ENCODE measurements at regions not wholly inside any gene's neighbourhood (a gene's known extent, or its start where the extent isn't known, plus 50 kb on each side); places are given as distances from the start of the nearest gene placed in this dataset.

- Histone ChIP-seq H3K27ac (ENCODE audit: low read depth, low read length) (no peak overlapping the region), H3K27me3 (ENCODE audit: control insufficient read depth, insufficient read depth, low read length) (no peaks in the 10 kb centered on the region), H3K9me3 (ENCODE audit: control insufficient read depth, insufficient read depth, low read length) (peaks cover 3% of the 10 kb centered on the region), H3K4me3 (ENCODE audit: low read depth, low read length) (no peak overlapping the region)
- TF ChIP-seq CTCF (IDR thresholded peaks at IDR 0.05; ENCODE audit: low read depth, low read length): no peak
- no peak for DNase-seq (ENCODE audit: low read depth, low spot score)
- POLR2A ChIA-PET: no interaction called here
- CTCF ChIA-PET: no interaction called here
These were observed 204.5 kb upstream of the GHITM start for GRCh38 chr10:83934641-83935338.

GRCh38 chr10:83935339-83935736 is 204.0 kb upstream of the GHITM start:
- TF ChIP-seq CTCF (IDR thresholded peaks at IDR 0.05; ENCODE audit: low read depth, low read length): no peak
- no peak overlapping the region for H3K4me3 ChIP-seq (ENCODE audit: low read depth, low read length)
- no peak for DNase-seq (ENCODE audit: low read depth, low spot score)
- H3K27ac ChIP-seq (ENCODE audit: low read depth, low read length): no peak overlapping the region
- no peaks in the 10 kb centered on the region for H3K27me3 ChIP-seq (ENCODE audit: control insufficient read depth, insufficient read depth, low read length)
- ChIA-PET CTCF (no interaction called here), POLR2A (no interaction called here)
- peaks cover 3% of the 10 kb centered on the region for H3K9me3 ChIP-seq (ENCODE audit: control insufficient read depth, insufficient read depth, low read length)

- Histone ChIP-seq H3K27me3 (ENCODE audit: control insufficient read depth, insufficient read depth, low read length) (no peaks in the 10 kb centered on the region), H3K27ac (ENCODE audit: low read depth, low read length) (no peak overlapping the region), H3K9me3 (ENCODE audit: control insufficient read depth, insufficient read depth, low read length) (peaks cover 3% of the 10 kb centered on the region), H3K4me3 (ENCODE audit: low read depth, low read length) (no peak overlapping the region)
- no peak for TF ChIP-seq CTCF (IDR thresholded peaks at IDR 0.05; ENCODE audit: low read depth, low read length)
- ChIA-PET CTCF (no interaction called here), POLR2A (no interaction called here)
- DNase-seq (ENCODE audit: low read depth, low spot score): no peak
These were observed 203.4 kb upstream of the GHITM start for GRCh38 chr10:83935911-83936310.

- ChIA-PET CTCF (no interaction called here), POLR2A (no interaction called here)
- TF ChIP-seq CTCF (IDR thresholded peaks at IDR 0.05; ENCODE audit: low read depth, low read length): no peak
These were observed 202.1 kb upstream of the GHITM start for GRCh38 chr10:83937161-83937560.

DNA sequence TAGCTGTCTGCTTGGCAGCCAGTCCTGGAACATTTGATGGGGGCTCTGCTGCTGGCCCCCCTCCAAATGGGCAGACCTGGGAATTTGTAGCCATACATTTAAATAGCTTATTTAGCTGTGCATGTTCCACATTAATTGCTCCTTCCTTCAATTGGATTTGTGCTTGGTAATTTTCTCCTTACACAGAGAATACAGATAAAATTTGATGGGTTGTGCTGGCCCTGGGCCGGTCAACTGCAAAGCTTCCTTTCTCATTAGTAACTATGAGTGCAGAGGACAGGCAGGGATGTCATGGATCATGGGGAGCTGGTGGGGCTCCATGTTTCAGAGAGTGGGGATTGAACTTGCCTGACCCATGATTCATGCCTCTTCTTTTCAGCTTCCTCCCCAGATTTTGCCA is 201.5 kb upstream of the GHITM start:
- no peak for DNase-seq (ENCODE audit: low read depth, low spot score)
- no peak for TF ChIP-seq CTCF (IDR thresholded peaks at IDR 0.05; ENCODE audit: low read depth, low read length)
- Histone ChIP-seq H3K27me3 (ENCODE audit: control insufficient read depth, insufficient read depth, low read length) (no peaks in the 10 kb centered on the region), H3K27ac (ENCODE audit: low read depth, low read length) (no peak overlapping the region), H3K9me3 (ENCODE audit: control insufficient read depth, insufficient read depth, low read length) (no peaks in the 10 kb centered on the region; the same call in none of the 2 replicates), H3K4me3 (ENCODE audit: low read depth, low read length) (no peak overlapping the region)
- POLR2A ChIA-PET: no interaction called here
- CTCF ChIA-PET: no interaction called here

More at GRCh38 chr10:83937161-83937560, 202.1 kb upstream of the GHITM start:
- Histone ChIP-seq H3K4me3 (ENCODE audit: low read depth, low read length) (no peak overlapping the region), H3K27ac (ENCODE audit: low read depth, low read length) (no peak overlapping the region), H3K9me3 (ENCODE audit: control insufficient read depth, insufficient read depth, low read length) (no peaks in the 10 kb centered on the region; the same call in none of the 2 replicates), H3K27me3 (ENCODE audit: control insufficient read depth, insufficient read depth, low read length) (no peaks in the 10 kb centered on the region)
- no peak for DNase-seq (ENCODE audit: low read depth, low spot score)
